Stimulated activated CD8-positive, alpha-beta memory T cell treated with anti-CD3 and anti-CD28 coated beads, Interleukin-12 subunit alpha, Interleukin-12 subunit beta, amount 100 ng/mL, for 4 hours (primary cell): ENCODE measurements at regions not wholly inside any gene's neighbourhood (a gene's known extent, or its start where the extent isn't known, plus 50 kb on each side); places are given as distances from the start of the nearest gene placed in this dataset.

Experiments used
- DNase-seq: peaks from one replicate; pipeline ENCODE4 v3.0.0-alpha.2; 2020; ENCODE audit warnings: low read depth

DNA sequence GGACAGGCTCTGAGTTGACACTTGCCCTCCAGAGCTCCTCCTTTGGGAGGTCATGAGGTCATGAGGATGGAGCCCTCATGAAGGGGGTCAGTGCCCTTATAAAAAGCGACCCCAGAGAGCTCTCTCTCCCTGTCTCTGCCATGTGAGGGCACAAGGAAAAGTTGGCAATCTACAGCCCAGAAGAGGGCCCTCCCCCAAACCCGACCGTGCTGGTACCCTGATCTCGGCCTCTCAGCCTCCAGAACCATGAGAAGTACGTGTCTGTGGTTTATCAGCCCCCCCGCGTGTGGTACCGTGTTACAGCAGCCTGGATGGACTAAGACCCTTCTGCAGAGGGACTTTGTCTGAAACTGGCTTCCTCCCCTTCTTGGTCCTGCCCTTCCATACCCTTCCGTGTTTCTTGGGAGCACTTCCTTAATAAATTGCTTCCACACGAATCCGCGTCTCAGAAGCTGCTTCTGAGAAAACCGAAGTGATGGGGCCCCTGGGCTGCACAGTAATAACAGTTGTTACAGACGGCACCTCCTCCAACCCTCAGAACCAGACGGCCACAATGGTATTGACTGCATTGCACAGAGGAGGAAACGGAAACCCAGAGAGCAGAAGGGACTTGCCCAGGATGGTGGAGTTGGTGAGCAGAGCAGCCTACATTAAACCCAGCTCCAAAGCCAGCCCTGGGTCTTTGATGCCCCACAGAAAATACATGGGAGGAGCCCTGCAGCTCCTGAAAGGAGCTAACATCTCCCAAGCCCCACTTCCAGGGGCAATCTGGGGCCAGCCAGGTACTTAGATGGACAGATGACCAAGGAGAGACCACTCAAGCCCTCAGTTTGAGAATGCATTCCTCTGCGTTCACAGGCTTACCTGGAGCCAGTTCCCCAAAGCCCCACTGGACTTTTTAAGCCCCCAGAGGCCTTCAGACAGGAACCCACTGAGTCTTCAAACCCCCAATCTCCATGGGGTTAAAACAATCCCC lies 242.7 kb downstream of the BCOR start:
- DNase-seq, result peak; percentile 55

DNA sequence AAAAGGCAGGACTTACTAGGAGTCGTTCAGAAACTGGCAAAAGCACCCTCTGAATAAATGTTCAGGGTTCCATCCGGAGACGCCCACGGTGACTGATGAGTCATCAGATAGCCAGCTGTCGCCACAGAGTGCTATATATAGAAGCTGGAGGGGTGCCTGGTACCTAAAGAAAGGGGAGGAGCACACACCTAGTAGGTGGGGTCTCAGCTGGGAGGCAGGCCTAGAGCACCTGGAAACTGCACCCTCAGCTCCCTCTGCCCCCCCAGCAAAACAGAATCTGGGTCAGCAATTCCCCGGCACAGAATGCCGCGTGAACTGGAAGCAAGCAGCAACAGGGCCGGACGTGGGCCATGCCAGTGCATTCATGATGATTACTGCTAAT lies 242.0 kb downstream of the BCOR start:
- DNase-seq, result peak; percentile 63

DNA sequence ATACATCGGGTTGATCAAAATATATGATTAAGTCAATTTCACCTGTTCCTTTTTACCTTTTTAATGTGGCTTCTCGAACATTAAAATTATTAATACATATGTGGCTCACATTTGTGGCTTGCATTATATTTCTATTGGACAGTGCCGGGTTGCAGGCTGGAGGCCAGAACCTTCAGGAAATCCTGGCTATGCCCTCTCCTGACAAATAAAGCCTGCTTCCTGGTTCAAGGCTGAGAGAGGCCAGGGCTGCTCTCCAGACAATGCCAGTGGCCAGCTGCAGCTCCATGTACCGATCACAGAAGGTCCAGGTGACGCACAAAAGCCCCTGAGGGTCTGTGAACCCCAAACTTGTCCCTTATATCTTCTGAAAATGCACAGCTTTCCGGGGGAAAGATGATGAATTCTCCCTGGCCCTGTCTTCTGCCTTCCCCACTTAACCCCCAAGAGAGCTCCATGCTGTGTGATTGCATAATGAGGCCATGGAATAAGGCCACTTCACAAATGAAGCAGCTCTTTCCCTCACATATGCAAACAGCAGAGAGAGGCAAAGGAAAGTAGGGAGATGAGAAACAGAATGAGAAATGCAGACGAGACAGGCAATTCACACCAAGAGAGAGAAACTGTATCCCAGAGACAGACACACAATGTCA lies 241.2 kb downstream of the BCOR start:
- DNase-seq, result no peak

DNA sequence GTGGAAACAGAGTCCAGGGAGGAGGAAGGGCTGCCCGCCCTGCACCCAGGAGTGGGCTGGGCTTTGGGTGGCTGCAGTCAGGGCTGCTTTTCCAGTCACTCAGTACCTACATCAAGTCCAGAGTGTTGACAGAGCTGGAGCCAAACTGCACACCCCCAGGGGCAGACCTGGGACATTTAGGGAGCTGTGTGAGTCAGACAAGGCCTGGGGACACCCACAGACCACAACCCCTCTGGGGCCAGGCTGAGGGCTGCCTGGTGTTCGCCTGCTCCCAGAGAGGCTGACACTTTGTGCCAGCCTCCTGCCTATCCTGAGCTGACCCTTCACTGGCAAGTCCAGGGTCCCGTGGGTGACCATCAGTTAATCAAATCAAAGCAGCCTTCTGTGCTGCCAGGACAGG lies 240.0 kb downstream of the BCOR start:
- peak; percentile 13 for DNase-seq

DNA sequence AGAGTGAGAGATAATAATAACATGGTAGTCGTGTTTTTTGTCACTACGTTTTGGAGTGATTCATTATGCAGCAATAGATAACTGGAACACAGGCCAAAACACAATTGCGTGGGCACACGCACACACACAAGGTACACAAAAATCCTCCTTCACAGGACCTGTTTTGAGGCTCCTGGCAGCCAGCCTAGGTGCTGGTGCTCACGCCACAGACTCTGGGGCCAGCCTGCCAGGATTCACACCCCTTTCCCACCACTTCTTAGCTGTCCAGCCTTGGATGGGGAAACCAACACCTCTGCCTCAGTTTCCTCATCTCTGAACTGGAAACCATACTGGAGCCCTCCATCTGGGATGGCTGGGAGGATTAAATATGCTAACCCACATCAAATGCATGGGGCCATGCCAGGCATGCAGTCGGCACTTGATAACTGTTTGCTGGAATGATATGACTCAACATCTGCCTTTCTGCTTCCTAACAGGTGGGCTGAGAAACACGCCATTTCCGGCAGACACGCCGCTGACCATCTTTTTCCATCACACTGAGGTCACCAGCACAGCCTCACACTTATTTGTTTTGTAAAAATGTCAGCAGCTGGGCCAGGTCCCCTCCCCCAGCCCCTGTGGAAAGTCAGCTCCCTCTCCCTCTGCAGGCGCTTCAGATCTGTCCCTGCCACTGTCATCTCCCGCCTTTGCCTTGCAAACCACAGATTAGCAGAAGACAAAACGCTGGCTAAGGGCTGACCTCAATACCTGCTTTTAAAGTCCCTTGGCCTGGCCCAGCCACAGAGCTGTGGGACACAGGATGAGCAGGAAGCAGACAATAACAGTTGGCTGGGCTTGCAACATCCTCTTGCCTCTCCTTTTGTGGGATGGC lies 237.5 kb downstream of the BCOR start:
- peak; percentile 72 for DNase-seq

DNA sequence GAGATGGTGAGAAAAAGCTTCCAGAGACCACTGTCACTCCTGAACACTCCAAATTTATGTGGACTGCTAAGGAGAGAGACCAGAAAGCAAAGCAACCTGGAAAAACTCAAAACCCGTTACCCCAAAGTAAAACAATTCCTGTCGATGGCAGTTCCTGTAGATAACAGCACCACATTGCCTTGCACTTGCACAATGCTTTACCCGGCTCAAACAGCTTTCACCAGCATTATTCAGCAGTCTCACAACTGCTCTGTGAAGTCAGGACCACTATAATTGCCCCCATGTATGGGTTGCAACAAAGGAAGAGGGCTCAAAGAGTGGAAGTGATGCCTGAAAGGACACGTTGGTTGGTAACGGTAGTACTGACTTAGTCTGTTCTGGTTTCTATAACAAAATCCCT lies 234.8 kb downstream of the BCOR start:
- DNase-seq, result no peak

DNA sequence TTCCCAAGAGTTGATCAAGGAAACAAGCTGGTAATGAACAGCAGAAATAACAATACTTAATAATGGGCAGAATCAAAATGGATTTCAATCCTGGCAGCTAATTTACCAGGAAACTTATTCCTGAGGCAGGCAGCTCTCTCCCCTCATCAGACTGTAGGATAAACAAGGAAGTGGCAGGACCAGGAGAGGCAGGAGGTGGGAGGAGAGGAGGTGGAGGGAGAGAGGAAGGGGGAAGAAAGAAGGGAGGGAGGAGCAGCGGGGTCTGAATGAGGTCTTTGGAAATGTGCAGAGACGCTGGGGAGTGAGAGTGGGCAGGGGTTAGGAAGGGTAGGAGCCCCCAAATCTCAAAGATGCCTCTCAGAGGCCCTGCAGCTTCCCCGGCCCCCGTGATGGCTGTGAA lies 231.5 kb downstream of the BCOR start:
- DNase-seq, result no peak

DNA sequence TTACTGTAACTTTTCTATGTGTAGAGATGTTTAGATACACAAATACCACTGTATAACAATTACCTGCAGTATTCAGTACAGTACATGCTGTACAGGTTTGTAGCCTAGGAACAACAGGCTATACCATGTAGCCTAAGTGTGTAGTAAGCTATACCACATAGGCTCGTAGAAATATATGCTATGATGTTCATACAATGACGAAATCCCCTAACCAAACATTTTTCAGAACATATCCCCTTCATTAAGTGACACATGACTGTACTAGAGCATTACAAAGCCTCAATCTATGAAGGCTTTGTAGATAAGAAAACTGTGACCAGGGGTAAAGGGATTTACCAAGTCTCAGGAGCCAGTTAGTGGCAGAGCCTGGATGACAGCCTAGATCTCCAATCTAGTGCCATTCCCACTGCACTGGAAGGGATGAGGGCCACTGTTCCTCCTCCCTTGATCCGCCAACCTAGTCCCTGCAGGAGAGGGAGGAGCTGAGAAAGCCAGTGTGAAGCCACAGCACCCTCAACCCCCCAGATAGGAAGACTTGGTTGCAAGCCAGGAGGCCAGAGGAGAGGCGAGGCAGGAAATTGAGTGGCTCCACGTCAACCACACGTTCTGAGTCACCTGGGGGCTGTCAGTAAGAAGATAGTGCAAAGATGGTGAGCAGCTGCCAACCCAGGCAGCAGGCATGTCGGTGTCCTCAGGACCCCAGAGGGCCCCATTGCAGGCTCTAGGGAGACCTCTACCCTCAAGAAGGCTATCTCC lies 227.7 kb downstream of the BCOR start:
- DNase-seq, result peak; percentile 59

DNA sequence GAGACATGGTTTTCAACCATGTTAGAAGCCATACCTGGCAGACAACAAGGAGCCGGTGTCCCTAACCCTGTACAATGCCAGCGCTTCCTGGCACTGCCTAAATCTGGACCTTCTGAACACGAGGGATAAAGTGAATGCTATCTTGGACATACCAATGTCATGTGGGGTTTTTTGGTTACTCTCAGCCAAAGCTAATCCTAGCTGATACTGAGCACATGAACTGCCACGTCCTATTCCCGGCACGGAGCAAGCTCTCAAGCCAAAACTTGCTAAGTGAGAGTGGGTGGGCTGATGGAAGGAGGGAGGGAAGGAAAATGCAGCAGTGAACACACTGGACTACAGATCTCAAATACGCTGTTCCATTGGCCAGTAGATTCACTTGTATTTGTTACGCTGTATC lies 226.1 kb downstream of the BCOR start:
- no peak for DNase-seq

DNA sequence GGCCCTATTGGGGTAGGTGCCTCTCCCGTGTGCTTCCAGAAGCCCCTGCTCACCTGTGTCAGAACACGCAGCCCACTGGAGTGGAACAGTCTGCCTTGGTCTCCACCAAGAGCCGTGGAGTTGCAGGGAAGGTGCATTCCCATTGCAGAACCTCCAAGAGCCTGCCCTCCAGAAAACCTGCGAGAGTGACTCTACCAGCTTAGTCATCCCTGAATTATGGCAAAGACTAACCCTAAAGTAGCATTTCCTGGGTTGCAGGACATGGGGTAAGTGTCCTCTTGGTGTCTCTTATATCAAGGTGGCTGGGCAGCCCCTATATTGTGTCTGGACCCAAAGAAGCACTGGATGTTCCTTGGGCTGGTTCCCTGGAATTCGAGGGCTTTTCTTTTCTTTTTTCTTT lies 224.6 kb downstream of the BCOR start:
- no peak for DNase-seq

DNA sequence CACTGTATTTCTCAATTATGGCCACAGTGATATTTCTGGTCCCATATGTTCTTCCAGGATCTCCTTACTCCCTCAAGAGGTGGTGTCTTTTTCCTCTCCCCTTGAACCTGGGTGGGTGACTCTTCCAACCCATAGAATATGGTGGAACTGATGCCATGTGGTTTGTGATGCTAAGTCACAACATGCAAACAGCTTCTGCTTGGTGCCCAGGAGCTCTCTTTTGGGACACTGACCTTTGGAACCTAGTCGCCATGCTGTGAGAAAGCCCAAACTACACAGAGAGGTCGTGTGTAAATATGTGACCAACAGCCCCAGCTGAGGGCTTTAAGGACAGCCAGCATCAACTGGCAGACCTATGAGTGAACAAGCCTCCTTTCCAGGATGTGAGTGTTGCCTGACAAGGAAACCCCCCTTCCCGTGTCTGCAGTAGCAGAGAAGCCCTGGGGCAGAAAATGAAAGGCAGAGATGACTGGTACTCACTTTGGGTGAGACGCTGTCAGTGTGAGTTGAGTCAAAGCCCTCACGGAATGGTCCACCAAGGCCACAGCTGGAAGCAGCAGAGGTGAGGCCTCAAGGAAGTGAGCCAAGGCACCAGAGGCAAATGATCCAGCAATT lies 223.4 kb downstream of the BCOR start:
- peak; percentile 11 for DNase-seq

DNA sequence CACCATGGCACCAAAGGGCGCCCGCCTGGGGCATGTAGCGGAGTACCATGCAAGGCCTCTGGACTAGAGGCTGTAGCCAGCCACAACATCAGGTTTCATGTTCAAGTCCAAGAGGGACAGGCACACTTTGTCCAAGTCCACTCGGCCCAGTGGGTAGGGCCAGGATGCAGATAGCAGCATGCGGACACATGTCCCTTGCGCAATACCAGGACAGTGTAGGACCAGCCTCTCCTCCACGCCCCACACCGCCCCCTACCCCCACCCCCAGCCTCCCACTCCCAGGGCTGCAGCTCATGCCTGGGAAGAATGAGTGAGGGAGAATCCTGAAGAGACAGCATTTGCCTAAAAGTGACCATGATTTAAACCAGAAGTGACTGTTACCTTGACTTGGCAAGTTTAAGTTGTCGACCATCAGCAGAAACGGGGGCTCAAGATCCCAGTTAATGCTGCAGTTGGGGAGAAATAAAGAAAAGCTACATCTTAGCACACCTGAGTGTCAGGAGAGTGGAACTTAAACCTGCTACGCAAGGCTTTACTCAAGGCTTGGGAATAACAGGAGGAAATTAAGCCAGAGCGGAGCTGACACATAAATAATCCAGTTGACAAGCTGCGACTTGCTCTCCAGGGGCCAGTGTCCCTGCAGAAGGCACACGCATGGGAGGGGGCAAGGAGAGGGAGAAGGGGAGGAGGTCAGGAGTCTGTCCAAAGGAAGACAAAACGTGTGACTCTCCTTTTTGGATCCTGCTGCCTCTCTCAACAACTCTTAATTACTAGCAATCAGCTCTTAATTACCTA lies 221.7 kb downstream of the BCOR start:
- no peak for DNase-seq

DNA sequence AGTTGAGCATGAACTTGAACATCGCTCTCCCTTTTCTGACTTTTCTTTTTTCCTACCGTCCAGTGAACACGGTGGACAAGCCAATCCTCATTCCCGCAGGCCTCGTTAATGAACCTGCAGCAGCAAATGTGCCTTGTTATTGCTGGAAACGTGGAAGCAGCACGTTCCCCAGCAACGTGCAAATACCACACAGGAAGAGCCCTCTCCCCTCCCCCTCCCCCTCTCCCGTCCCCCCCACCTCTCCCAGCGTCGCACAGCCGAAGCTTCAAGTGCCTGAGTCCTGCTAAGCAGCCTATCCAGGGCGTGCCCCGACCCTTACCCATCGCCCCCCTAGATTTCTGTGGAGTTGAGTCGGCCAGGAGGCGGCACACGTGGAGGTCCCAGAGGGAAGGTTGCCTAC lies 219.9 kb downstream of the BCOR start:
- no peak for DNase-seq

DNA sequence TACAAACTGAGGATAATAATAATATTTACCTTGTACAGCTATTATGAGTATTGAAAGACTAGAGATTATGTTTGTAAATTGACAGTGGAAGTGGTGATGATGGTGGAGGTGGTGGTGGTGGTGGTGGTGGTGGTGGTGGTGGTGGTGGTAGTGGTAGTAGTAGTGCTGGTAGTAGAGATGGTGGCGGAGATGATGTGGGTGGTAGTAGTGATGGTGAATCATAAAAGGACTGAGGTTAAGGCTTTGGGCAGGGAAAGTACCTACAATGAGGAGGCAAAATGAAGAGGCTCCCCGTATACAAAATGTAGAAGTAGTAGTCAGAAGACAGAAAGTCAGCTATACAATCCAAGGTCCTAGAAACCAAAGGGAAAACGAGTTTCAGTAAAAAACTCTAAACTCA lies 214.1 kb downstream of the BCOR start:
- DNase-seq, result no peak

DNA sequence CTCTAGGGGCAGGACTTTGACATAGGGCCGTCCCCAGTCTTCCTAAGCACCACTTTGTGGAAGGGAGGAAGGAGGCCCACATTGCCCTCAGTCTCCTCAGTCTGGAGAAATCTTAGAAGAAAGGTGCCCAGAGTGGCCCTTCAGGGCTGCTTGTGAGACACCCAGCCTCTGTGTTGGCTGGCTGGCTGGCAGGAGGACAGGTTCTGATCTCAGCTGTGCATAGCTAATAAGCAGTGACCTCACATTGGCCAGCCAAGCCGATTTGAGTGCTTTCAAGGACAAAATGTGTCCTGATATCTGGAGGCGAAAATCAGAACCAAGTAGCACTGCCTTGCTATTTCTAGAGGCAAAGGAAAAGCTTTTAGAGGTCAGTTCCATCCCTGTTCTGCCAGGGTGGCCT lies 211.5 kb downstream of the BCOR start:
- no peak for DNase-seq

DNA sequence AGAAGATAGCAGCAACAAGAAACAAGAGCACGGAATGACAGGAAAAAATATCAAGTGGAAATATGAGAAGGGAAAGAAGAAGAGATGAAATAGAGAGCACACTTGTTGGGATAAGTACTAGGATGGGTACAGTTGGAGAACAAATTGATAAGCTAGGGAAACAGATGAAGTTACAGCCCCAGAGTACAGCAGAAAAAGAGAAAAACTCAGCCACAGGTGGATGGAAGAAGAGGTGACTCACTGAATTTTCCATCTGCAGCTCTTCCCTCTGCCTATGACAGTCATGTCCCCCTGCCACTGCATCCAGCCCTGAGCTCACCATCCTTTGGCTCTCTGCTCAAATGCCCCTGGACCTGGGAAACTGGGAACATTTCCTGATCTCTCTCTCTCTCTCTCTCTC lies 209.0 kb downstream of the BCOR start:
- no peak for DNase-seq

DNA sequence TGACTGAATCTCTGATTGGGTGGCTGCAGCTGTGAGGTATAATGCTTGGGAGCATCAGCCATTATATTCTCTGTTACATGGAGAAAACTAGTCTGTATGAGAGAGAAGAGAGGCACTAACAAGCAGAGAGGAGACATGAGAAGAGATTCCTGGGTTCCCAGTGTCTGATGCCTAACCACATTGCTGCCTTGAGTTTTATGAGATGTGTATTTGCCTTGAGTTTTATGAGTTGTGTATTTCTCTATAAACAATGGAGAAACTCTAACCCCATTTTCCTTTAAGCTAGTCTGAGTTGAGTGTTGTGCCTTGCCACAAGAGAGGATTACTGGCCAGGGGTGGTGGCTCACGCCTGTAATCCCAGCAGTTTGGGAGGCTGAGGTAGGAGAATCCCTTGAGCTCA lies 208.1 kb downstream of the BCOR start:
- DNase-seq, result no peak

DNA sequence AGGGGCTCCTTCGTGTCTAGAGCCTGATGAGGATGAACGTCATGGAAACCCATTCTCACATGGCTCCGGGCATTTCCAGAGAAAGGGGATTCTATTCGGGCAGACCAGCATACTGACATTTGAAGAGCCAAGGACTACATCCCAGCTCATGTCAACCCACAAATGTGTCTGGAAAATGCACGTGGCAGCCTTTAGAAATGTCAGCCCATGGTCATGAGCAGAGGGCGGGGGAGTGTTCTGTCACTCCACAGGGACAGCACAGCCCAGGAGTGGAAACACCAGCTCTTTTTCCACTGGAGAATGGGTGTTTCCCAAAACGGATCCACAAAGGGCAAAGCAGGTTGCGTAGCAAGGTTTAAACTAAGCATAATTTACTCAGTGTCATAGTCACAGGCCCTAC lies 207.0 kb downstream of the BCOR start:
- DNase-seq, result no peak

DNA sequence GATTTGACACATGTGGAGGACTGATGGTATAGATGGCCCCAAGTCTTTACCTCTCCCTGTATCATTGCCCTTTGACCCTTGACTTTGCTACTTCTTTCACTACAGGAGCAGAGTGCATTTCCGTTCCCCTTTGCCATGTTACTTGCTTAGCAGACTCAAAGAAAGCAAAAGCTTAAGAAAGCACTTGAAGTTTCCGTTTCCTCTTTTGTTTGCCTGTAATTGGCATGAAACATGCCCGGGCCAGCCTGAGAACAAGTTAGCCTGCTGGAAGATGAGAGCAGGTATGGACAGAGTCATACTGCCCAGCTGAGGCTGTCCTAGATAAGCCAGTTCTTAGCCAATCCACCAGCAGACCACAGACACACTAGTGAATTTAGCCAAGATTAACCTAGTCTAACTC lies 206.0 kb downstream of the BCOR start:
- DNase-seq, result no peak
